ENCODE measurements at regions not wholly inside any gene's neighbourhood (a gene's known extent, or its start where the extent isn't known, plus 50 kb on each side); places are given as distances from the start of the nearest gene placed in this dataset.

- TF ChIP-seq EP300 (IDR thresholded peaks at IDR 0.05) (no peak), CTCF (IDR thresholded peaks at IDR 0.05) (no peak)
Measured at GRCh38 chr6:71512256-71512655, 223.6 kb downstream of the OGFRL1 start.
